ENCODE measurements at regions not wholly inside any gene's neighbourhood (a gene's known extent, or its start where the extent isn't known, plus 50 kb on each side); places are given as distances from the start of the nearest gene placed in this dataset.

GRCh38 chr20:52497731-52498130 is 306.2 kb upstream of the ZFP64 start:
- no peak for TF ChIP-seq POLR2A (IDR thresholded peaks at IDR 0.05)
- TF ChIP-seq, protein P1, sequence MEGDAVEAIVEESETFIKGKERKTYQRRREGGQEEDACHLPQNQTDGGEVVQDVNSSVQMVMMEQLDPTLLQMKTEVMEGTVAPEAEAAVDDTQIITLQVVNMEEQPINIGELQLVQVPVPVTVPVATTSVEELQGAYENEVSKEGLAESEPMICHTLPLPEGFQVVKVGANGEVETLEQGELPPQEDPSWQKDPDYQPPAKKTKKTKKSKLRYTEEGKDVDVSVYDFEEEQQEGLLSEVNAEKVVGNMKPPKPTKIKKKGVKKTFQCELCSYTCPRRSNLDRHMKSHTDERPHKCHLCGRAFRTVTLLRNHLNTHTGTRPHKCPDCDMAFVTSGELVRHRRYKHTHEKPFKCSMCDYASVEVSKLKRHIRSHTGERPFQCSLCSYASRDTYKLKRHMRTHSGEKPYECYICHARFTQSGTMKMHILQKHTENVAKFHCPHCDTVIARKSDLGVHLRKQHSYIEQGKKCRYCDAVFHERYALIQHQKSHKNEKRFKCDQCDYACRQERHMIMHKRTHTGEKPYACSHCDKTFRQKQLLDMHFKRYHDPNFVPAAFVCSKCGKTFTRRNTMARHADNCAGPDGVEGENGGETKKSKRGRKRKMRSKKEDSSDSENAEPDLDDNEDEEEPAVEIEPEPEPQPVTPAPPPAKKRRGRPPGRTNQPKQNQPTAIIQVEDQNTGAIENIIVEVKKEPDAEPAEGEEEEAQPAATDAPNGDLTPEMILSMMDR (IDR thresholded peaks at IDR 0.05), result no peak
- TF ChIP-seq POLR2AphosphoS5 (IDR thresholded peaks at IDR 0.05), result no peak
- TF ChIP-seq EP300 (IDR thresholded peaks at IDR 0.05), result no peak

All from gastroesophageal sphincter (tissue), 3 donors.